HG03066 (cell line): ENCODE measurements at regions not wholly inside any gene's neighbourhood (a gene's known extent, or its start where the extent isn't known, plus 50 kb on each side); places are given as distances from the start of the nearest gene placed in this dataset.
"Not testable (repeated sequence)": the region's sequence is repeated elsewhere in the genome, so short reads cannot be mapped to it uniquely, and the experiment has no call there.

Experiments used
- ATAC-seq: cut with Tn5 transposase; IDR thresholded peaks from one replicate; pipeline ENCODE4 v1.9.1; 2021; ENCODE audit warnings: low read depth; ENCODE audit not compliant: unreplicated experiment

GRCh38 chr7:15838265-15838664 is 151.8 kb upstream of the MEOX2 start:
- no peak for ATAC-seq

GRCh38 chr7:15837306-15837950 is 150.9 kb upstream of the MEOX2 start:
- no peak for ATAC-seq

- no peak for ATAC-seq
These were observed 150.2 kb upstream of the MEOX2 start for GRCh38 chr7:15836651-15837050.

GRCh38 chr7:15836041-15836440 is 149.6 kb upstream of the MEOX2 start:
- no peak for ATAC-seq

- ATAC-seq = no peak
These were observed 148.0 kb upstream of the MEOX2 start for GRCh38 chr7:15834446-15834845.

GRCh38 chr7:15832996-15833395 is 146.5 kb upstream of the MEOX2 start:
- no peak for ATAC-seq

GRCh38 chr7:15831606-15832005 is 145.1 kb upstream of the MEOX2 start:
- ATAC-seq = no peak

GRCh38 chr7:15829691-15830090 is 143.2 kb upstream of the MEOX2 start:
- ATAC-seq = no peak

- no peak for ATAC-seq
These were observed 142.4 kb upstream of the MEOX2 start for GRCh38 chr7:15828881-15829280.

GRCh38 chr7:15821484-15822427 is 135.3 kb upstream of the MEOX2 start:
- no peak for ATAC-seq

- no peak for ATAC-seq
These were observed 133.8 kb upstream of the MEOX2 start for GRCh38 chr7:15820319-15820718.

- no peak for ATAC-seq
These were observed 130.4 kb upstream of the MEOX2 start for GRCh38 chr7:15816835-15817426.

- no peak for ATAC-seq
These were observed 127.0 kb upstream of the MEOX2 start for GRCh38 chr7:15813448-15813847.

GRCh38 chr7:15810383-15810782 is 123.9 kb upstream of the MEOX2 start:
- ATAC-seq = not testable (repeated sequence)

GRCh38 chr7:15809936-15810335 is 123.5 kb upstream of the MEOX2 start:
- not testable (repeated sequence) for ATAC-seq

GRCh38 chr7:15805891-15806290 is 119.4 kb upstream of the MEOX2 start:
- ATAC-seq = no peak

GRCh38 chr7:15802425-15802824 is 115.9 kb upstream of the MEOX2 start:
- ATAC-seq = no peak

GRCh38 chr7:15801551-15801950 is 115.1 kb upstream of the MEOX2 start:
- ATAC-seq = no peak

- no peak for ATAC-seq
These were observed 114.6 kb upstream of the MEOX2 start for GRCh38 chr7:15801041-15801440.

GRCh38 chr7:15798081-15798480 is 111.6 kb upstream of the MEOX2 start:
- no peak for ATAC-seq

- no peak for ATAC-seq
These were observed 108.9 kb upstream of the MEOX2 start for GRCh38 chr7:15795393-15795792.
